Breast epithelium (tissue), 4 donors: ENCODE measurements at regions not wholly inside any gene's neighbourhood (a gene's known extent, or its start where the extent isn't known, plus 50 kb on each side); places are given as distances from the start of the nearest gene placed in this dataset.

Experiments used
- DNase-seq, 2 donors: peaks; one replicate each; pipeline ENCODE4 v3.0.0-alpha.2; 2019; ENCODE audit warnings: low spot score in 2 of 2
- H3K27ac ChIP-seq, 2 donors: fragments of 200-600 bp; sonication (generic) in 1 of 2; one replicate each; pipeline ENCODE4 v1.5.1; 2016 to 2019; ENCODE audit warnings: mild to moderate bottlenecking in 1 of 2
- H3K27me3 ChIP-seq, 2 donors: fragments of 200-600 bp; sonication (generic) in 1 of 2; one replicate each; pipeline versions ENCODE4 v1.5.1 to v1.6.0; 2017 to 2019; ENCODE audit warnings: control low read depth in 1 of 2, mild to moderate bottlenecking in 1 of 2
- H3K36me3 ChIP-seq: fragments of 200-600 bp; one replicate; pipeline ENCODE4 v1.5.1; 2019
- H3K4me1 ChIP-seq, 2 donors: fragments of 200-600 bp; sonication (generic); one replicate each; pipeline ENCODE4 v1.5.1; 2016 to 2019; ENCODE audit warnings: control low read depth in 1 of 2
- H3K4me3 ChIP-seq, 3 donors: fragments of 200-600 bp; sonication (generic); 1 replicate in 2 of 3; 2 replicates in 1 of 3; pipeline ENCODE4 v1.5.1; 2016 to 2019; ENCODE audit warnings: mild to moderate bottlenecking in 3 of 3, moderate library complexity in 2 of 3
- H3K9me3 ChIP-seq, 2 donors: fragments of 200-600 bp; sonication (generic) in 1 of 2; one replicate each; pipeline ENCODE4 v1.5.1; 2016 to 2019; ENCODE audit warnings: control low read depth in 1 of 2
- CTCF ChIP-seq, 3 donors: fragments of 450-650 bp; IDR thresholded peaks; one replicate each; pipeline ENCODE4 v1.5.1; 2016 to 2017; ENCODE audit warnings: antibody characterized with exemption in 3 of 3, mild to moderate bottlenecking in 3 of 3, moderate library complexity in 3 of 3
- POLR2A ChIP-seq: fragments of 450-650 bp; IDR thresholded peaks from one replicate; pipeline ENCODE4 v1.6.1; 2016; ENCODE audit warnings: antibody characterized with exemption, mild to moderate bottlenecking, moderate library complexity
- POLR2AphosphoS5 ChIP-seq, 3 donors: sonication (generic); formaldehyde crosslinking; IDR thresholded peaks; one replicate each; pipeline ENCODE4 v1.6.1; 2017; ENCODE audit warnings: antibody characterized with exemption in 3 of 3
- intact Hi-C: fragments of 100-400 bp; cut with DNase I; formaldehyde crosslinking; loops from one replicate; pipeline ENCODE4 v1.15.1; 2023; ENCODE audit warnings: low total_unique reads

- H3K4me1 ChIP-seq: no peaks in the 10 kb centered on the region
- no peak overlapping the region for H3K27ac ChIP-seq
- H3K4me3 ChIP-seq: no peak overlapping the region
- no peaks in the 10 kb centered on the region for H3K36me3 ChIP-seq
- intact Hi-C loops: no loop called here
- H3K9me3 ChIP-seq: no peaks in the 10 kb centered on the region
- no peak for DNase-seq
- TF ChIP-seq CTCF (IDR thresholded peaks at IDR 0.05): no peak
- TF ChIP-seq POLR2A: no peak
- TF ChIP-seq POLR2AphosphoS5 (IDR thresholded peaks at IDR 0.05): no peak
- peaks cover 0 to 37% of the 10 kb centered on the region in 2 donors for H3K27me3 ChIP-seq
Observed at GRCh38 chr6:28598757-28599686, 73.3 kb downstream of the GPX5 start.

GRCh38 chr6:28600245-28600644 is 74.6 kb downstream of the GPX5 start:
- no peak for DNase-seq
- intact Hi-C loops: no loop called here

GRCh38 chr6:28603891-28604290 is 78.2 kb downstream of the GPX5 start:
- peaks cover 0 to 48% of the 10 kb centered on the region in 2 donors for H3K27me3 ChIP-seq
- DNase-seq: no peak
- no peaks in the 10 kb centered on the region for H3K4me1 ChIP-seq
- H3K9me3 ChIP-seq: no peaks in the 10 kb centered on the region
- intact Hi-C loops: no loop called here
- no peak for TF ChIP-seq POLR2AphosphoS5 (IDR thresholded peaks at IDR 0.05)
- no peak for TF ChIP-seq POLR2A
- no peak for TF ChIP-seq CTCF (IDR thresholded peaks at IDR 0.05)
- H3K36me3 ChIP-seq: no peaks in the 10 kb centered on the region
- H3K4me3 ChIP-seq: no peak overlapping the region
- H3K27ac ChIP-seq: no peak overlapping the region

More at GRCh38 chr6:28600245-28600644, 74.6 kb downstream of the GPX5 start:
- no peaks in the 10 kb centered on the region for H3K4me1 ChIP-seq
- no peak overlapping the region for H3K4me3 ChIP-seq
- H3K27me3 ChIP-seq: peaks cover 0 to 36% of the 10 kb centered on the region in 2 donors
- H3K9me3 ChIP-seq: no peaks in the 10 kb centered on the region
- TF ChIP-seq POLR2AphosphoS5 (IDR thresholded peaks at IDR 0.05) (no peak), CTCF (IDR thresholded peaks at IDR 0.05) (no peak), POLR2A (no peak)
- no peaks in the 10 kb centered on the region for H3K36me3 ChIP-seq
- H3K27ac ChIP-seq: no peak overlapping the region

GRCh38 chr6:28606424-28607391 is 81.0 kb downstream of the GPX5 start:
- Histone ChIP-seq H3K4me1 (no peaks in the 10 kb centered on the region), H3K27ac (no peak overlapping the region), H3K36me3 (no peaks in the 10 kb centered on the region), H3K27me3 (peaks cover 0 to 58% of the 10 kb centered on the region in 2 donors), H3K9me3 (no peaks in the 10 kb centered on the region), H3K4me3 (peak overlapping the region in 1 of 3 donors; percentile 21)
- DNase-seq: no peak
- no peak for TF ChIP-seq POLR2A
- TF ChIP-seq CTCF (IDR thresholded peaks at IDR 0.05): peak in 1 of 3 donors; percentile 10
- intact Hi-C loops: no loop called here
